ENCODE measurements at regions not wholly inside any gene's neighbourhood (a gene's known extent, or its start where the extent isn't known, plus 50 kb on each side); places are given as distances from the start of the nearest gene placed in this dataset.
A peak's percentile ranks its signal among the peaks of the same experiment; 100 is the strongest.

- DNase-seq (ENCODE audit: low read depth) = peak; percentile 49
- H3K4me3 ChIP-seq (ENCODE audit: low read depth, low read length) = no peak overlapping the region
- TF ChIP-seq CTCF (IDR thresholded peaks at IDR 0.05; ENCODE audit: insufficient read depth, low read length) = no peak
Measured at GRCh38 chr12:127681151-127681754, 585.7 kb upstream of the TMEM132C start.

GRCh38 chr12:127685491-127685890, 581.5 kb upstream of the TMEM132C start:
- H3K4me3 ChIP-seq (ENCODE audit: low read depth, low read length) = no peak overlapping the region
- no peak for TF ChIP-seq CTCF (IDR thresholded peaks at IDR 0.05; ENCODE audit: insufficient read depth, low read length)
- no peak for DNase-seq (ENCODE audit: low read depth)

- no peak for TF ChIP-seq CTCF (IDR thresholded peaks at IDR 0.05; ENCODE audit: insufficient read depth, low read length)
- no peak for DNase-seq (ENCODE audit: low read depth)
Measured at GRCh38 chr12:127685931-127686330, 581.0 kb upstream of the TMEM132C start.

GRCh38 chr12:127687181-127687580, 579.8 kb upstream of the TMEM132C start:
- DNase-seq (ENCODE audit: low read depth) = no peak
- no peak for TF ChIP-seq CTCF (IDR thresholded peaks at IDR 0.05; ENCODE audit: insufficient read depth, low read length)
- no peak overlapping the region for H3K4me3 ChIP-seq (ENCODE audit: low read depth, low read length)

More at GRCh38 chr12:127685931-127686330, 581.0 kb upstream of the TMEM132C start:
- no peak overlapping the region for H3K4me3 ChIP-seq (ENCODE audit: low read depth, low read length)

- no peak for TF ChIP-seq CTCF (IDR thresholded peaks at IDR 0.05; ENCODE audit: insufficient read depth, low read length)
- H3K4me3 ChIP-seq (ENCODE audit: low read depth, low read length) = no peak overlapping the region
- DNase-seq (ENCODE audit: low read depth) = no peak
Measured at GRCh38 chr12:127688906-127689428, 578.0 kb upstream of the TMEM132C start.

GRCh38 chr12:127690161-127690560, 576.8 kb upstream of the TMEM132C start:
- peak; percentile 16 for DNase-seq (ENCODE audit: low read depth)
- no peak for TF ChIP-seq CTCF (IDR thresholded peaks at IDR 0.05; ENCODE audit: insufficient read depth, low read length)
- no peak overlapping the region for H3K4me3 ChIP-seq (ENCODE audit: low read depth, low read length)

- no peak for DNase-seq (ENCODE audit: low read depth)
- TF ChIP-seq CTCF (IDR thresholded peaks at IDR 0.05; ENCODE audit: insufficient read depth, low read length) = no peak
- H3K4me3 ChIP-seq (ENCODE audit: low read depth, low read length) = no peak overlapping the region
Measured at GRCh38 chr12:127696963-127697362, 570.0 kb upstream of the TMEM132C start.

All from fibroblast of the aortic adventitia (primary cell).